CD4-positive, alpha-beta T cell (primary cell): ENCODE measurements at regions not wholly inside any gene's neighbourhood (a gene's known extent, or its start where the extent isn't known, plus 50 kb on each side); places are given as distances from the start of the nearest gene placed in this dataset.

Experiments used
- ATAC-seq: fragments of 200-7000 bp; cut with Tn5 transposase; one replicate; pipeline ENCODE4 v1.10.0; 2022; ENCODE audit warnings: mild to moderate bottlenecking; ENCODE audit not compliant: poor library complexity
- CTCF ChIA-PET: fragments of 350-600 bp; sonication (Branson Sonifier 250); formaldehyde crosslinking; loops from one replicate; lab custom pipeline; 2021; ENCODE audit warnings: antibody characterized with exemption, inconsistent platforms; lab: Charles Lee
- POLR2A ChIA-PET: fragments of 350-600 bp; sonication (Branson Sonifier 250); formaldehyde crosslinking; loops from one replicate; lab custom pipeline; 2021; ENCODE audit warnings: antibody characterized with exemption, inconsistent platforms; lab: Charles Lee
- DNase-seq, 14 experiments: peaks; one replicate each; pipeline ENCODE4 v3.0.0-alpha.2; 2013 to 2020; ENCODE audit warnings: mixed read lengths in 2 of 14
- H3K27ac ChIP-seq, 2 donors: one replicate each; pipeline versions ENCODE4 v1.5.1 to v1.7.0; 2013; ENCODE audit warnings: low read length in 2 of 2, low read depth in 1 of 2, mild to moderate bottlenecking in 1 of 2
- H3K27me3 ChIP-seq, 2 experiments: 1 replicate in 1 of 2; 2 replicates in 1 of 2; pipeline versions ENCODE4 v1.6.1 to v1.7.0; 2013; ENCODE audit warnings: low read length in 2 of 2, control low read depth in 1 of 2, mild to moderate bottlenecking in 1 of 2, moderate library complexity in 1 of 2; ENCODE audit not compliant: insufficient read depth in 2 of 2, control insufficient read depth in 1 of 2
- H3K36me3 ChIP-seq: one replicate; pipeline ENCODE4 v1.6.1; 2013; ENCODE audit warnings: low read length, control low read depth; ENCODE audit not compliant: insufficient read depth
- H3K4me1 ChIP-seq: one replicate; pipeline ENCODE4 v1.6.1; 2013; ENCODE audit warnings: low read length, control low read depth; ENCODE audit not compliant: insufficient read depth
- H3K4me3 ChIP-seq: one replicate; pipeline ENCODE4 v1.5.1; 2013; ENCODE audit warnings: mild to moderate bottlenecking, low read length, moderate library complexity
- H3K9me3 ChIP-seq, 2 experiments: 1 replicate in 1 of 2; 2 replicates in 1 of 2; pipeline versions ENCODE4 v1.6.1 to v1.7.0; 2013; ENCODE audit warnings: low read length in 2 of 2, mild to moderate bottlenecking in 2 of 2, control low read depth in 1 of 2, moderate library complexity in 1 of 2; ENCODE audit not compliant: control insufficient read depth in 1 of 2, insufficient read depth in 1 of 2
- H3K27ac Mint-ChIP-seq: one replicate; pipeline ENCODE4 v1.8.0; 2020; ENCODE audit warnings: mixed read lengths
- H3K27me3 Mint-ChIP-seq: one replicate; pipeline ENCODE4 v1.8.0; 2021; ENCODE audit warnings: mixed read lengths
- H3K36me3 Mint-ChIP-seq: one replicate; pipeline ENCODE4 v1.8.0; 2021; ENCODE audit warnings: low read depth, mixed read lengths
- H3K4me1 Mint-ChIP-seq: one replicate; pipeline ENCODE4 v1.8.0; 2021; ENCODE audit warnings: low read depth, mixed read lengths
- H3K4me3 Mint-ChIP-seq: one replicate; pipeline ENCODE4 v1.8.0; 2020; ENCODE audit warnings: mild to moderate bottlenecking, mixed read lengths
- H3K9me3 Mint-ChIP-seq: one replicate; pipeline ENCODE4 v1.8.0; 2020; ENCODE audit warnings: mixed read lengths
- CTCF ChIP-seq: fragments of 200-600 bp; IDR thresholded peaks from one replicate; pipeline ENCODE4 v1.8.0; 2022; ENCODE audit warnings: antibody characterized with exemption, mild to moderate bottlenecking
- intact Hi-C, 2 experiments: fragments of 100-400 bp; cut with DNase I in 1 of 2; cut with micrococcal nuclease in 1 of 2; formaldehyde crosslinking; loops; one replicate each; pipeline versions ENCODE4 v1.15.1 to v1.9.0; 2023 to 2025; cut with DNase I, micrococcal nuclease

GRCh38 chr12:89206390-89206789 is 145.9 kb downstream of the DUSP6 start:
- no peak overlapping the region for H3K27ac ChIP-seq

GRCh38 chr12:89205517-89205916 is 146.8 kb downstream of the DUSP6 start:
- Mint-ChIP-seq H3K9me3 (no peaks in the 10 kb centered on the region), H3K36me3 (no peaks in the 10 kb centered on the region), H3K27ac (no peak overlapping the region), H3K4me3 (no peak overlapping the region), H3K4me1 (peaks cover 6% of the 10 kb centered on the region), H3K27me3 (no peaks in the 10 kb centered on the region)
- ChIA-PET POLR2A (no interaction called here), CTCF (no interaction called here)
- ATAC-seq (no peak), DNase-seq (no peak)
- no peak for TF ChIP-seq CTCF
- Histone ChIP-seq H3K27me3 (no peaks in the 10 kb centered on the region), H3K9me3 (no peaks in the 10 kb centered on the region), H3K4me1 (no peaks in the 10 kb centered on the region), H3K4me3 (no peak overlapping the region), H3K27ac (no peak overlapping the region), H3K36me3 (no peaks in the 10 kb centered on the region)
- intact Hi-C loops: no loop called here

More at GRCh38 chr12:89206390-89206789, 145.9 kb downstream of the DUSP6 start:
- H3K27me3 Mint-ChIP-seq: no peaks in the 10 kb centered on the region
- DNase-seq: no peak
- Histone ChIP-seq H3K4me3 (no peak overlapping the region), H3K9me3 (no peaks in the 10 kb centered on the region), H3K36me3 (no peaks in the 10 kb centered on the region), H3K4me1 (no peaks in the 10 kb centered on the region), H3K27me3 (no peaks in the 10 kb centered on the region)
- H3K27ac Mint-ChIP-seq: no peak overlapping the region
- no peak for TF ChIP-seq CTCF
- H3K4me3 Mint-ChIP-seq: no peak overlapping the region
- no peaks in the 10 kb centered on the region for H3K9me3 Mint-ChIP-seq
- no peak for ATAC-seq
- ChIA-PET CTCF (no interaction called here), POLR2A (interaction anchor here (0.6 kb wide), 1 partner anchor 130 kb away, joined by 3 read pairs; no protein-coding TSS in a partner anchor)
- intact Hi-C loops: no loop called here
- H3K36me3 Mint-ChIP-seq: no peaks in the 10 kb centered on the region
- H3K4me1 Mint-ChIP-seq: peaks cover 7% of the 10 kb centered on the region

GRCh38 chr12:89203144-89203543 is 149.2 kb downstream of the DUSP6 start:
- H3K36me3 Mint-ChIP-seq: no peaks in the 10 kb centered on the region
- no peak for DNase-seq
- ChIA-PET POLR2A (no interaction called here), CTCF (no interaction called here)
- no peaks in the 10 kb centered on the region for H3K27me3 Mint-ChIP-seq
- Histone ChIP-seq H3K36me3 (no peaks in the 10 kb centered on the region), H3K9me3 (no peaks in the 10 kb centered on the region), H3K4me1 (no peaks in the 10 kb centered on the region), H3K27me3 (no peaks in the 10 kb centered on the region), H3K4me3 (no peak overlapping the region), H3K27ac (no peak overlapping the region)
- intact Hi-C loops: no loop called here
- no peaks in the 10 kb centered on the region for H3K9me3 Mint-ChIP-seq
- no peak for TF ChIP-seq CTCF
- no peak overlapping the region for H3K4me3 Mint-ChIP-seq
- no peak overlapping the region for H3K27ac Mint-ChIP-seq
- H3K4me1 Mint-ChIP-seq: peaks cover 6% of the 10 kb centered on the region
- ATAC-seq: no peak
